ENCODE measurements at regions not wholly inside any gene's neighbourhood (a gene's known extent, or its start where the extent isn't known, plus 50 kb on each side); places are given as distances from the start of the nearest gene placed in this dataset.

GRCh38 chr19:5235458-5236219 lies 105.0 kb downstream of the PTPRS start:
- no peak for DNase-seq

DNA sequence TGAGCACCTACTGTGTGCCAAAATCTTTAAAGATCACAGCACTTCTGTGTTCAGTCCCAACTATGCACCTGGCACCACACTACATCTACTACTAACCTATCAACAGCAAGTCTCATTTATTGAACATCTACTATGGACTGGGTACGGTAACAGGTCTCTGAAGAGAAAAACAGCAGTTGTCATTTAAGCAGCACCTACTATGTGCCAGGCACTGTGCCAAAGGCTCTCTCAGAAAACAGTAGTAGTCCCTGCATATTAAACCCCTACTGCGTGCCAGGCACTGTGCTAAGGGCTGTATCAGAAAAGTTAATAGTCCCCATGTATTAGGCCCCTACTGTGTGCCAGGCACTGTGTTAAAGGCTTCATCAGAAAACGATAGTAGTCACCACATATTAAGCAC lies 106.2 kb downstream of the PTPRS start:
- no peak for DNase-seq

GRCh38 chr19:5232798-5233505 lies 107.7 kb downstream of the PTPRS start:
- no peak for DNase-seq

DNA sequence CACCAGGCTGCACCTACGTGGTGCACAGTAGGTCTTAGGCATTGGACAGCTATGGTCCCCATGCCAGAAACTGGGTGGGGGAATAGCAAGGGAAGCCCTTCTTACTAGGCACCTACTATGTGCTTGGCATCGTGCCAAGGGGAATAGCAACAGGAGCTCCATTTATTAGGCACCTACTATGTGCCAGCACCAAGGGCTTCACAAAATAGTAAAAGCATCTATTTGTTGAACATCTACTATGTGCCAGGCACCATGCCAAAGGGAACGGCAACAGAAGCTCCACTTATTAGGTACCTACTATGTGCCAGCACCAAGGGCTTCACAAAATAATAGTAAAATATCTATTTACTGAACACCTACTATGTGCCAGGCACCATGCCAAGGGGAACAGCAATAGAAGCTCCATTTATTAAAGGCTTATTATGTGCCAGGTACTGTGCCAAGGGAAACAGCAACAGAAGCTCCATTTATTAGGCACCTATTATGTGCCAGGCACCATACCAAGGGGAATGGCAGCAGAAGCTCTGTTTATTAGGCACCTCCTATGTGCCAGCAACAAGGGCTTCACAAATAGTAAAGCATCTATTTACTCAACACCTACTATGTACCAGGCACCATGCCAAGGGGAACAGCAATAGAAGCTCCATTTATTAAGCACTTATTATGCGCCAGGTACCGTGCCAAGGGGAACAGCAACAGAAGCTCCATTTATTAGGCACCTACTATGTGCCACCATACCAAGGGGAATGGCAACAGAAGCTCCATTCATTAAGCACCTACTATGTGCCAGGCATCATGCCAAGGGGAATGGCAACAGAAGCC lies 108.5 kb downstream of the PTPRS start:
- DNase-seq, result no peak

GRCh38 chr19:5230730-5231555 lies 109.7 kb downstream of the PTPRS start:
- DNase-seq, result no peak

DNA sequence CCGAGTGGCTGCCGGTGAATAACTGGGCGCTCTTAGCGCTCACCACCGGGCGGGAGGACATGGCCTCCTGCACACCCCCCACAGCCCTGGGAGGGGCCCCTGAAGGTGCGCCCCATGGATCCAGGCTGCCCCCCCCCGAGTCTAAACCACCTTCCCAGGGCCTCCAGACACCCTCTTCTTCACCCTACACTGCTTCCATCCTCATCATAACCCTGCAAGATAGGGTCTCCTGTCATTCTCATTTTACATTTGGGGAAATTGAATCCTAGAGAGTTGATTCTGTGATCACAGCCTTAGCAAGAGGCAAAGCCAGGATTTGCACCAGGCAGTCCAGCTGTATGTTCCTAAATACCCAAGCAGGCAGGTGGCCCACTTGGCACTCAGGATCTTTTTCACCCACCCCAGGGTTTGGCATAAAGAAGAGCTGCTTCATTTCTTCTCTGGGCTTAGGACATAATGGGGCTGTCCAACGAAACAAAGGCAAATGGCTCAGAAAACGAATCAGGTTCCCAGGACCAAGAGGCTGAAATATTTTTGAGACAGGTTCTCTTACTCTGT lies 110.8 kb downstream of the PTPRS start:
- no peak for DNase-seq

DNA sequence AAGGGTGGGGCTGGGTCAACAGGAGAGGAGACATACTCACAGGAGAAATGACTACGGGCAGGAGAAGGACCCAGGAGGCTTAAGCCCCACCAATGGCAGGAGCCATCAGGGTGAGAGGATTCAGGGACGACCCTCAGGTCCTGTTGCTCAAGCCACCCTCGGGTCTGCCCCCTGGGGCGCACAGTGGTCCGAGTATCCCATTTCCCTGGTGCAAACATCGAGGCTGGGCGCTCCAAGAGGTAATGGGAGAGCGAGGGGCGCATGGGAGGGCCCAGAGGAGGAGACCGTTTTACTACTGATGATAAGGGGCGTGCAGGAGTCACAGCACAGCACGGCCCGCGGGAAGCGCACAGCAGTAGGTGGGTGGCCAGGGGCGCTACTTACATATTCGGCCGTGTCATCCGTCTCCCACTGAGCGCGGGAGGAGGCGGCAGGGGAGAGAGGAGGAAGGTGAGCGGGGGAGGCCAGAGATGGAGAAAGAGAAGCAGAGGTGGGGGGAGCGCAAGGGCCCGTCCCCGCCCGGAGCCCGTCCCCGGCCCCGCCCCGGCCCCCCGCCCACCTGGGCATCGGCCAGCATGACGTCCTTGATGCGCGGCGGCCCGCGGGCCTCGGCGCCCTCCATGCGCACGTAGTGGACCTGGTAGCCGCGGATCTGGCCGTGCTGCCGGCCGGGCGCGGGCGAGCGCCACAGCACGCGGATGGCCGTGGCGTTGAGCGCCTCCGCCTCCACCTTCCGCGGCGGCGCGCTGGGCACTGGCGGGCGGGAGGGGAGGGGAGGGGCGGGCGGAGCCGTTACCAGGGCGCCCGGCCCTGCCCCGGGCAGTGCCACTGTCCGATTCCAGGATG lies 111.5 kb downstream of the PTPRS start:
- no peak for DNase-seq

- no peak for DNase-seq
These were observed 112.1 kb downstream of the PTPRS start for GRCh38 chr19:5228490-5228889.

DNA sequence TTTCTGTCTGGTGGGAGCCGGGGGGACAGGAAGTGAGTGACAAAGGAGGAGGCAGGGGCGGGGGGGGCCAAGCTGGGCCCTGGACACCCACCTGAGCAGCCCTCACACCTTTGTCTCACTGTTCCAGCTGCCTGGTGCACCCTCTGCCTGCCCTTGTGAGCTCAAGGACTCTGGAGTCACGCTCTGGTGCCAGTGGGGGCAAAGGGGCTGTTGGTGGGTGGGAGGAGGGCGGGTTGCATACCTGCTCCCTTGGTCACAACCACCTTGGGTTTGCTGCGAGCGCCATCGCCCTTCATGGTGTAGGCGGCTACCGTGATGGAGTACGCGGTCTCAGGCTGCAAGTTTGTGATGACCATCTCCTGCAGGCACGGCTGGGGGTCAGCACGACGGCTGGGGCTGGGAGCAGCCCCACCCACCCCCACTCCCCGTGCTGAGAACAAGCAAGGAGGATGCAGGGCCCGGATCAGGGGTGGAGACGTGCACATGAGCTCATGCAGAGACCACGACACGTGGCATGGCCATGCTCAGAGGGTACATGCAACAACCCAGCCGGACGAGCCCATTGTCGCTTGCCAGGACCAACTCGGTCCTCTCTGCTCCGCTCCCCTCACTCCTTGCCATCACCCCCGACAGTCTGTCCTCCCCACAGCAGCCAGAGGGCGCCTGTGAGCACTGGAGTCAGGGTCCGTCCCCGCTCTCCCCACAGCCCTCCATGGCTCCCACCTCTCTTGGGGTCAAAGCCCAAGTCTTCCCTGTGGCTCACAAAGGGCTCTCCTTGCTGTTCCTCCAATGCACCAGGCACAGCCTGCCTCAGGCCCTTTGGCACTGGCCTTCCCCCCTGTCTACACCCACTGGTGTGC lies 114.9 kb downstream of the PTPRS start:
- DNase-seq, result no peak

DNA sequence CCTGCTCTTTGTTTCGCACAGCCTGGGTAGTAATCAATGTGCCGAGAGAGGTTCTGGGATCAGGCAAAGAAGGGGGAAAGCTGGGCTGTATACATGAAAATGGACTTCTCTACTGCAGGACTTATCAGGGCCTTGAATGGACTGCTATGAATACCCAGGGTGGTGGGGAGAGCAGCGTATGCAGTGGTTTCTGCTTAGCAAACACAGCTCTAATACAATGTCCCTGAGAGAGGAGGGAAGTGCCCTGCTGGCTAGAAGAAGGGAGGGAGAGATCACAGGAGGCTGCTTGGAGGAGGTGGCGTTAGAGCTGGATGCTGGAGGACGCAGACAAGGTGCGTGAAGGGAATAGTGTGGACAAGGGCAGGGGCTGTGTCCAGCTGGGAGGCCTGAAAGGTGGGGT lies 116.1 kb downstream of the PTPRS start:
- no peak for DNase-seq

- no peak for DNase-seq
These were observed 117.7 kb downstream of the PTPRS start for GRCh38 chr19:5222821-5223321.

- no peak for DNase-seq
These were observed 118.4 kb downstream of the PTPRS start for GRCh38 chr19:5222178-5222577.

DNA sequence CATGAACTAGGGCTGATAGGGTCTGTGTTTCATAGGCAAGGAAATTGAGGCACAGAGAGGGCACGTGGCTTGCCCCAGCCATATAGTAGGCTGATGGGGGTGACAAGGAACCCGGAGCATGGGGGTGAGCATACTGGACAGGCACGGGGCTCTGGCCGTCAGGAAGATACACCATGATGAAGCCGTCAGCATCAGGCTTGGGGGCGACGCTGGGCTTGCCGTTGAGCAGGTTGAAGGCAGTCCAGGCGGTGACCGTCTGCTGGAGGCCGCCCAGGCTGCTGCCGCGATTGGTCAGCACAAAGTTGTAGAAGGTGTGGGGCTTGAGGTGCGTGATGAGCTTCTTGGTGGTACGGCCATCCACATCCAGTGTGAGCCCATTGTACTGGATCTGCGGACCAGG lies 119.7 kb downstream of the PTPRS start:
- DNase-seq, result no peak

DNA sequence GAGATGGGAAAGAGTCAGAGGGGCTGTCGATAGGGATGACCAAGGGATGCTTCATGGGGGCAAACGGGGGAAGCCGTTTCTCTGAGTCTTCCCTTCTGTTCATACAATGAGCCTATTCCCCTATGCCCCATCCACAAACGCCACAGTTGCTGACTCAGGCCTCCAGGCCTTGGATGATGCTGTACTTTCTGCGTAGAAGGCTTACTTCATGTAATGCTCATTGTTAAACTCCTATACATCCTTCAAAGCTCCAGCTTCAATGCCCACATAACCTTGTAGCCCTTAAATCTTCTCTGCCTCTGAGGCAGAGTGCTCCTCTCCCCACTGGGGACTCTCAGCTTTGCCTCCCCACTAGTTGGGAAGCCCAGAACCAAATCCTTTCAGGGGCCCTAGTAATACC lies 120.3 kb downstream of the PTPRS start:
- no peak for DNase-seq

DNA sequence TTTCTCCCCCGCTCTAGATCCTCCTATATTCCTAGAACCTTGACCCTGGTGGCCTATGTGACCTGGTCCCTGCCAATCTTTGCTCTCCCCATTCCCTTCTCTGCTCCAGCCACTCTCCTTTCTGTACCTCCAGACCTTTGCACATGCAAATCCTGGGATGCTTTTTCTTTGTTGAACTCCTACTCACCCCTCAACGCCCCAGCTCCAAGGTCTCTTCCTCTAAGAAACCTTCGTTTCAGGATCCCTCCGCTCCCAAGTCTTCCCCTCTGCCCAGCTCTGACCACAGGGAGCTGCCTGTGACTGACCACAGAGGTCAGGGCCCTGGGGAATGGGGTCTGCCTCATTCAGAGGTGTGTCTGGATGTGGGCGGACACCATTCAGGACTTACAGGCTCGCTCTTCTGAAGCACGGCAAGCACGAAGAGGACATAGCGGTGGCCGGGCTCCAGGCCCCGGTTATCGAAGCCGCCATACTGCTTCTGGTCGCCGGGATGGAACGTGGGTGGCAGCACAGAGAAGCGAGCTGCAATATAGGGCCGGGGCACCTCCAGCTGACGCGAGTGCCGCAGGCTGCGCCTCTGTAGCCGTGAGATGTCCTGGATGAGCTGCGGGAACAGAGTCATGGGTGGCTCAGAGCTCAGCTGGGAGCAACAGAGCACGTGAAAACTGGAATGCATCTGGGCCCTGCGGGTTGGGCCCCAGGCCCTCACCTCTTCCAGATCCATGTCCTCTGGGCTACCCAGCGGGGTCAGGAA lies 120.9 kb downstream of the PTPRS start:
- DNase-seq, result no peak

DNA sequence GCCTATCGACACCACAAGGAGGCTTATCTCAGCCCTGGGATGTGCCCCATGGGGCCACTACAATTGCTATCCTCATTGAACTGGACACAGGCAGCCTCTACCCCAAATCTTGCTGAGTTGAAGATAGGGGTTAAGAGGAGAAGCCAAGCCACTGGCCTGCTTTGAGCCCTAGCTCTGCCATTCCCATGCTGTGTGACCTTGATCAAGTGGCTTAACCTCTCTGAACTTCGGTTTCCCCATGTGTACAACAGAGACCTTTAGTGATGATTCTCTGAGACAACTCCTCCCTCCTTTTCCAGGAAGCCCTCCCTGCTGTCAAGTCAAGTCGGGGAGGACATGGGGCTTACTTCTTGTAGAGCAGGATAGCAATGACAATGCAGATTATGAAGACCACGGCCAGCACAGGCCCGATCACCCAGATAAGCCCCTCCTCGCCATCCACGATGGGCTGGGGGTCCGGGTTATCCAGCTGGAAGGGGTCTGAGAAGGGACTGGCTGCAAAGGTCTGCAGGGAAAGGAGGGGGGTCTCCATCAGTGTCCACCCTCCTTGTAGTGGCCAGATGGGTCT lies 121.6 kb downstream of the PTPRS start:
- DNase-seq, result no peak

GRCh38 chr19:5218255-5218855 lies 122.3 kb downstream of the PTPRS start:
- no peak for DNase-seq

- no peak for DNase-seq
These were observed 123.4 kb downstream of the PTPRS start for GRCh38 chr19:5217171-5217570.

All from CD4-positive, alpha-beta T cell treated with Interleukin-12 subunit alpha and Interleukin-12 subunit beta, for 1 hour (primary cell).